ENCODE measurements at regions not wholly inside any gene's neighbourhood (a gene's known extent, or its start where the extent isn't known, plus 50 kb on each side); places are given as distances from the start of the nearest gene placed in this dataset.

DNA sequence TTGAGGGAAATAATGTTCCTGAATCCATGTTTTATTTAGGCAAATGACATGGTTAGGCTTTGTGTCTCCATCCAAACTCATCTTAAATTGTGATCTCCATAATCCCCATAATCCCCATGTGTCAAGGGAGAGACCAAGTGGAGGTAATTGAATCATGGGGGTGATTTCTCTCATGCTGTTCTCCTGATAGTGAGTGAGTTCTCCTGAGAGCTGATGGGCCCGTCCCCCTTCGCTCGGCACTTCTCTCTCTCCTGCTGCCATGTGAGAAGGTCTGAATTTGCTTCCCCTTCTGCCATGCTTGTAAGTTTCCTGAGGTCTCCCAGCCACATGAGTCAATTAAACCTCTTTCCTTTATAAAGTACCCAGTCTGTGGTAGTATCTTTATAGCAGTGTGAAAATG is 563.0 kb upstream of the NR3C2 start:
- TF ChIP-seq MAX (IDR thresholded peaks at IDR 0.05) = no peak
- TF ChIP-seq, protein P1, sequence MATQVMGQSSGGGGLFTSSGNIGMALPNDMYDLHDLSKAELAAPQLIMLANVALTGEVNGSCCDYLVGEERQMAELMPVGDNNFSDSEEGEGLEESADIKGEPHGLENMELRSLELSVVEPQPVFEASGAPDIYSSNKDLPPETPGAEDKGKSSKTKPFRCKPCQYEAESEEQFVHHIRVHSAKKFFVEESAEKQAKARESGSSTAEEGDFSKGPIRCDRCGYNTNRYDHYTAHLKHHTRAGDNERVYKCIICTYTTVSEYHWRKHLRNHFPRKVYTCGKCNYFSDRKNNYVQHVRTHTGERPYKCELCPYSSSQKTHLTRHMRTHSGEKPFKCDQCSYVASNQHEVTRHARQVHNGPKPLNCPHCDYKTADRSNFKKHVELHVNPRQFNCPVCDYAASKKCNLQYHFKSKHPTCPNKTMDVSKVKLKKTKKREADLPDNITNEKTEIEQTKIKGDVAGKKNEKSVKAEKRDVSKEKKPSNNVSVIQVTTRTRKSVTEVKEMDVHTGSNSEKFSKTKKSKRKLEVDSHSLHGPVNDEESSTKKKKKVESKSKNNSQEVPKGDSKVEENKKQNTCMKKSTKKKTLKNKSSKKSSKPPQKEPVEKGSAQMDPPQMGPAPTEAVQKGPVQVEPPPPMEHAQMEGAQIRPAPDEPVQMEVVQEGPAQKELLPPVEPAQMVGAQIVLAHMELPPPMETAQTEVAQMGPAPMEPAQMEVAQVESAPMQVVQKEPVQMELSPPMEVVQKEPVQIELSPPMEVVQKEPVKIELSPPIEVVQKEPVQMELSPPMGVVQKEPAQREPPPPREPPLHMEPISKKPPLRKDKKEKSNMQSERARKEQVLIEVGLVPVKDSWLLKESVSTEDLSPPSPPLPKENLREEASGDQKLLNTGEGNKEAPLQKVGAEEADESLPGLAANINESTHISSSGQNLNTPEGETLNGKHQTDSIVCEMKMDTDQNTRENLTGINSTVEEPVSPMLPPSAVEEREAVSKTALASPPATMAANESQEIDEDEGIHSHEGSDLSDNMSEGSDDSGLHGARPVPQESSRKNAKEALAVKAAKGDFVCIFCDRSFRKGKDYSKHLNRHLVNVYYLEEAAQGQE (IDR thresholded peaks at IDR 0.05) = no peak
- TF ChIP-seq, protein P2, sequence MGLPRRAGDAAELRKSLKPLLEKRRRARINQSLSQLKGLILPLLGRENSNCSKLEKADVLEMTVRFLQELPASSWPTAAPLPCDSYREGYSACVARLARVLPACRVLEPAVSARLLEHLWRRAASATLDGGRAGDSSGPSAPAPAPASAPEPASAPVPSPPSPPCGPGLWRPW (IDR thresholded peaks at IDR 0.05) = no peak
- no peak for TF ChIP-seq CTCF (IDR thresholded peaks at IDR 0.05)
- TF ChIP-seq RAD21 (conservative IDR thresholded peaks at IDR 0.05 in 1 of 2, IDR thresholded peaks at IDR 0.05 in 1 of 2) = no peak
